ENCODE measurements at regions not wholly inside any gene's neighbourhood (a gene's known extent, or its start where the extent isn't known, plus 50 kb on each side); places are given as distances from the start of the nearest gene placed in this dataset.

DNA sequence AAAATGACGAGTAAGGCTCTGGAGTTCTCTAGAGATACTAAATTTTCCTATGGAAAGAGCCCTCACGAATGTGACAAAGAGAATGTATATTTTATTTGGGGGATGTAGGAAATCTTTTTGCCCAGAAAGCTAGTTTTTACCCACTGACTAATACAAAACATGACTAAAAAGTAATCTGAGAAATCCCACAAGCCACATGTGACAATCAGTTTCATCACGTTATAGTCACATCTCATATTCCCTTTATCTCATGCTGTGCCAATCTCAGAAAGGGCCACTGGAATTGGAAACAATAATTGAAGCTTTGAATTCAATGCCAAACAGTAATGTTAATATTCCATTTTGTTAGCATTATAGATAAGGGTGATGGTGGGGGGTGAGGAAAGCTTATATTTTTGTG lies 509.0 kb upstream of the GOLIM4 start:
- no peak for DNase-seq (ENCODE audit: low read depth in 1 of 2, low spot score in 1 of 2)

DNA sequence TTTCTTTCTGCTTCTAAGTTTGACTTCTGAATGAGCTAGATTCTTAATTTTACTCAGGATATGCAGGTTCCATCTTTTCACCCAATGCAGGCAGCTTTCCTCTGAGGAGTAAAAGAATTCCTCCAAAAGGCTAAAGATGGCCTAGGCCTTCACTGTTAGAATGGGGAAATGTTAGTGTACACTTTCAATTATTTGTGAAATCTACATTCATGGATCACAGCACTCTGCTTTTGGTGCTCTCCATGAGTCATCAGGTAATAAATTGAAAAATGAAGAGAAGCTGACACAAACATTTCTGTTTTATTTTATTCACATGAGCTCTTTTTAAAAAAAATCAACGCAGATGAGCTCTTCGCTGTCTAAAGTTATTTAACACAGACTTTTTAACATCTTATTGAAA lies 502.5 kb upstream of the GOLIM4 start:
- no peak for DNase-seq (ENCODE audit: low read depth in 1 of 2, low spot score in 1 of 2)

DNA sequence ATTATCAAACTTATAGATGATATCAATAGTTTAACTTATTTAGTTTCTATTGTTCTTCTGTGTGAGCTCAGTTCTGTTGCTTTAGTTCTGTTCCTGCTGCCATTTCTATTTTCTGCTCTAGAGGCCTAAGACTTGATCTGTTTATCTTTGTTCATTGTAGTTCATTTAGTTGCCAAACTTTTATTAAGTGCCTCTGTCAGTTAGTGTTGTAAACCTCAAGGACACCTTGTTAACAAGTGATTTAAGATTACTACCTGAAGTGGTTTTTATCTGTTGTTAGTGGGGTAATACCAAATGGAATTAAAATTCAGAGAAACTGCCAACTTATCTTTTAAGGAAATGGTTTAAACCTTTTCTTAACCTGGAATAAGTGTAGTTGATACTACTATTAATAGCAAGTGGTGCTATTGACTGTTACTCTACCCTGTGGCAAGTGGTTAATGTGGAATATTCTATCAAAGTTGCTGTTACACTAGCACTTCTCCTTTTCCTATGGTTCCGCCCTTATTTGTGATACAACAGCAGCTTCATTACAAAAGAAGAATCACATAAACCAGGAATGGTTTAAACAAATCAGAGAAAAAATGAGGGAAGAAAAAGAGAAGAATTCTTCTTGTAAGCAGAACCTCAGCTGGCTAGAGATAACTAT lies 500.6 kb upstream of the GOLIM4 start:
- DNase-seq (ENCODE audit: low read depth in 1 of 2, low spot score in 1 of 2) = no peak

DNA sequence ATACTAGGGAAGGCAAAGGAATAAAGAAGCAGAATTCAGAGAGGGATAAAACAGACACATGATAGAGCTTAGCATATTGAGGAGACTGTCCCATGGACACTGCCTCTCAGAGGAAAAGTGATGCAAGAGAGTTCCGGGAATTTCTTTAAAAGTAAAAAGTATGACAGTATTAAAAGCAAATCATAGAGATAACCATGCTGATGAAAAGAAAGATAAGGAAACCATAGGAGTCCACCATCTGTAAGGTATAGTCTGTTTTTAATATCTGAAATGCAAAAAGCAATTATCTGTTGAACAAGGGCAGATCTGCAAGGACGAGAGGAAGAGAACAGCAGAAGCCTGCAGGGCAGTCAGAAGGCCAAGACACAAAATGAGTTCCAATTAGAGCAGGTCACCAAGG lies 495.9 kb upstream of the GOLIM4 start:
- DNase-seq (ENCODE audit: low read depth in 1 of 2, low spot score in 1 of 2) = no peak

DNA sequence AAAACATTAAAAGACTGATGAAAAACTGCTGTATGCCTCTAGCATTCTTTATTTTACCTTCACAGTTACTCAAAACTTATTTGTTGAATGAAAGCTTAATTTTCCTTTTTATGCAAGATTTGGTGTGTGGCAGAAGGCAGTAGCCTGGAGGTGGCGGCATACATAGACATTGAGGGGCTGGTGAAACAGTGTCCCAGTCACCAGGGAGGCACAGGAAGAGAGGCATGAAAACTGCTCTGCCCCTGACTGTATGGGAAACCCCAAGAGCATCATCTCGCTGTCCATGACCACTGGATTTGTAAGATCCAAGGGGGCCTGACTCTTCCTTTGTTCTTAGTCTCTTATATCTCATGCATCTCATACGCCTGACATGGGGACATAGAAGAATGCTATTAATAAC lies 493.7 kb upstream of the GOLIM4 start:
- DNase-seq (ENCODE audit: low read depth in 1 of 2, low spot score in 1 of 2) = no peak

DNA sequence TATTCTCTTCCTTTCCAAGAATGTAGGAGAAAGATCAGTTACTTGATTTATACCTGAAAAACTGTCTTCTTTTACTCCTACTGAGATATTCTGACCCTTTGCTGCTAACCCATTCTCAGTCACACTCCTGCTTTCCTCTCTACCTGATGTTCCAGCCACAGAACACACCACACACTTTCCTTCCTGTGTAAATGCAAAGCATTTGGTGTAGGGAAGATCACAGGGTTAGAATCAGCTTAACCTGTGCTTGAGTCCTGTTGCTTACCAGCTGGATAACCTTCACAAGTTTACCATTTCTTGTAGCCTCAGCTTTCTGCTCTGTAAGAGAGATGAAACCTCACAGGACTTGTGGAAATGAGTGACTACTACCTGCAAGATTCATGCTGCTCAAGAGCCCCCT lies 489.8 kb upstream of the GOLIM4 start:
- no peak for DNase-seq (ENCODE audit: low read depth in 1 of 2, low spot score in 1 of 2)

DNA sequence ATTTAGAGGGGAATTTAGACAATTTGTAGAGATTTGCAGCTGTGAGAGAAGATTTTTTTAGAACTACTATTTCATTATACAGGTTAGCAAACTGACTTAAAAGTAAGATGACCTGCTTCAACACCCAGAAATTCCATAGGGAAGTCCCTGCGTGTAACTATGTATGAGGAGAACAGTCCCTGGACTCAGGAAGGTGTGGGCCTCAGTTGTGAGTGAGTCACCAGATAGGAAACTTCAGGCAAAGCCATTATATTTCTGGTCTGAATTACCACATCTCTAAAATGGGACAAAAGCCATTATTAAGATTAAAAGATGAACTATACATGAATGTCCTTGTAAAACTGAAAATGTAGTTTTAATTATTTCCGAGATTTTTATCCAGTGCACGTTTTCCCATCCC lies 488.3 kb upstream of the GOLIM4 start:
- no peak for DNase-seq (ENCODE audit: low read depth in 1 of 2, low spot score in 1 of 2)

DNA sequence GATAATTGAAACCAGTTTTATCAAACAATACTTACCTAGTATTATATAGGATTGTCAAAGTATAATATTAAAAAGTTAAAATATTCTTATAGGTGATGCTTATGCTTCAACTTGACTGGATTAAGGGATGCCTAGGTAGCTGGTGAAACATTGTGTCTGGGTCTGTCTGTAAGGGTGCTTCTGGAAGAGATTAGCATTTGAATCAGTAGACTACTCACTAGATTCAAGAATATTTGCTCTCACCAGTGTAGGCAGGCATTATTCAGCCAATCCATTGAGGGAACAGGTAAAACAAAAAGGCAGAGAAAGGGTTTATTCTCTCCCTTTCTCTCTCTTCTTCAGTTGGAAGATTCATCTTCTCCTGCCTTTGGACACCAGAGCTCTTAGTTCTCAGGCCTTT lies 486.8 kb upstream of the GOLIM4 start:
- DNase-seq (ENCODE audit: low read depth in 1 of 2, low spot score in 1 of 2) = no peak

DNA sequence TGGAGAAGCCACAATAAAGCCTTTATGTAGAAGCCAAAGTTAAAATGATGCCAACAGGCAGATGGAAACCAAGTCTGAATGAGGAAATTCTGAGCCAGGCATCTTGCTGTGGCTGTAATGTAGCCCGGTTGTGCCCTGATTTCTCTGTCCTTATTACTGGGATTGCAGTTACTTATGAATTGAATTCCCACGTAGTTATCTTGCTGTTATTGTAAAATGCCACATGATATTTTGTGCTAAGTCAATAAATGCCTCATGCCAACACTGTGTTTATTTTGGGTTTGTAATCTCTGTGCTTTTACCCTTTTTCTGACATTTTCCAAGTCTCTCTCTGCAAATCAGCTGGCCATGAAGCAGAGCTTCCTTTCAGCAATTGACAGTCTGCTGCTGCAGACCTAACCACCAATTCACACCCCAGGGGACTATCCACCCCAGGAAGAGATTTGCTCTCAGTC lies 486.1 kb upstream of the GOLIM4 start:
- no peak for DNase-seq (ENCODE audit: low read depth in 1 of 2, low spot score in 1 of 2)

DNA sequence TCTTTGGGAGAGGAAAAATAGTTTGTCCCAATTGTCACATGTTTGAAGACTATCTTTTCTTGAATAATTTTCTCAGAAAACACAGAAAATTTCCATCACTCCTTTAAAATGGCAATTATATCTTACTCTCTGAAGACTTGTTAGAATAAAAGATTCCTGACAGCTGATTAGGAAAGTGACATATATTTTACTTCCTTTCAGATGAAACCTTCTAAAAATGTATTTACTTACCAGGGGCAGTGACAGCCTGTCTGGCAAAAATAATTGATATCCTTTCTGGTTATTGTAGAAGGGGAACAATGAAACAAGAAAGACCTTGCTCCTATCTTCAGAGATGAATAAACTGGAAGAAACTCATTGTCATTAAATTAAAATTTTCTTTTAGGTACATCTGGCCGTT lies 483.3 kb upstream of the GOLIM4 start:
- no peak for DNase-seq (ENCODE audit: low read depth in 1 of 2, low spot score in 1 of 2)

DNA sequence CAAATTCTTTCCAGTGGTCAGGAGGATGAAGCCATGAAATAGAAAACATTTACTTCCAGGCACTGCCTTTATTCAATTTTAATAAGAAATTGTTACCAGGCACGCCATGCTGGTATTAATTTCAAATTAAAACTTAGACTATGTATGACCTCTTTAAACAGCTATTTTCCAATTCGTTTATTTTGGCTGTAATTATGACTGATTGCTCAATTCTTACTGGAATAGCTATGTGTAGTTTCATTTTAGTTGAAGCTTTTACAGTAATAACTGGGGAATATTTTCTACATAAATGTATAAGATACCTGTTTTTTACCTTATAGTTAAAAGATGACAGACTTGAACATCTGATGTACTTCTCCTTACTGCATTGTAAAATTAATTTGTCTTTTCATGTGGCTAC lies 480.0 kb upstream of the GOLIM4 start:
- no peak for DNase-seq (ENCODE audit: low read depth in 1 of 2, low spot score in 1 of 2)

DNA sequence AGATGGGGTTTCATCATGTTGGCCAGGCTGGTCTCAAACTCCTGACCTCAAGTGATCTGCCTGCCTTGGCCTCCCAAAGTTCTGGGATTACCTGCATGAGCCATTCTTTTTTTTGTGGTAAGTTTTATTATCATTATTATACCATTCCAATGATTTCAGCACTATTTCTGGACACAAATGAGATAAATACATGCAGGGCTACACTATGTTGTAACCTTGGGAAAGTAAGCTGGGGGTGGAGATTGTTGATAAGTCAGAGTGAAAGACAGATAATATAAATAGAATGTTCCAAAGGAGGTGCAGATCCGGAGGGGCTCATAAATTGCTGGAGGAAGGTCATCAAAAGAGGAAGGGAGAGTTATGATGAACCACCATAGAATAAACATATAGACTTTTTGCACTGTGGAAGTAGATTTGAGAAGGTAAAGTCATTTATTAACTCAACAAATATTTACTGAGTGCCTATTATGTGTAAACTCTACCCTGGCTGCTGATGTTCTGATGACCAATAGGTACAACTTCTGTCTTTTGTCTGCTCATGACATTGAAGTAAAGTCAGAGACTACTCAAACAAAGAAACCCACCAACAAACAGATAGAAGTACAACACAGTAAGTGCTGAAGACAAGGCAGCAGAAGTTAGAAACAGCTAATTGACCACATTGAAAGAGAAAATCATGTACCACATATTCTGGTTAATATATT lies 478.9 kb upstream of the GOLIM4 start:
- no peak for DNase-seq (ENCODE audit: low read depth in 1 of 2, low spot score in 1 of 2)

DNA sequence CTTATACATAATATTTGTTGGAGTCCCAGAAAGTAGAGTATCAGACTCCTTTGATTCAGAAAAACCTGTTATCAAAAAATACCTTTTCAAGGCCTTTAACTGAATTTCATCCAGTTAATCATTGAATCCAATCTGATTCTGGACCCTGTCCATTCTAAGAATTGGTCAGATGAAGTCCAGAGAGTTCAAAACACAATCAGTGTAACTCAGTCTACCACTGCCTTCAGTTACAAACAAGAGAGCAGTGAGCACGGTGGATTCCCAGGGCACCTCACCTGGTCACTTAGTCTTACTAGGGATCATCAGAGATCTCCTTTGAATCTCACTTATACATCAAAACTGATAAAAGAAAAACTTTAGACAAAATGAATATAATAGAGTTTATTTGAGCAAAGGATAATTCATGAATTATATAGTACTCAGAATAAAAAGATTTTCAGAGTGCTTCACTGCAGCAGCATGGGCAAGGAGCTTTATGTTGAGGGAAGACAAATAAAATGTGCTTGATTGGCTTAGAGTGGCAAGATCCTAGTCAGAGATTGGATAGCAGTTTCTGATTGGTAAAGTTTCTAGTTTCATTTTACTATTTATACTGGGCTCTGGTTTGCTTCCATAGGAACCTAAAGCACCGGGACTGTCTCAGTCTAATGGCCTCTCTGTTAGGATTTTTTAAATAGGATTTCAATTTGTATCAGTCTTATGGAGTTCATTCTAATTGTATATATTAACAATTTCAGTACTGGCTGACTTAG lies 474.9 kb upstream of the GOLIM4 start:
- DNase-seq (ENCODE audit: low read depth in 1 of 2, low spot score in 1 of 2) = no peak

DNA sequence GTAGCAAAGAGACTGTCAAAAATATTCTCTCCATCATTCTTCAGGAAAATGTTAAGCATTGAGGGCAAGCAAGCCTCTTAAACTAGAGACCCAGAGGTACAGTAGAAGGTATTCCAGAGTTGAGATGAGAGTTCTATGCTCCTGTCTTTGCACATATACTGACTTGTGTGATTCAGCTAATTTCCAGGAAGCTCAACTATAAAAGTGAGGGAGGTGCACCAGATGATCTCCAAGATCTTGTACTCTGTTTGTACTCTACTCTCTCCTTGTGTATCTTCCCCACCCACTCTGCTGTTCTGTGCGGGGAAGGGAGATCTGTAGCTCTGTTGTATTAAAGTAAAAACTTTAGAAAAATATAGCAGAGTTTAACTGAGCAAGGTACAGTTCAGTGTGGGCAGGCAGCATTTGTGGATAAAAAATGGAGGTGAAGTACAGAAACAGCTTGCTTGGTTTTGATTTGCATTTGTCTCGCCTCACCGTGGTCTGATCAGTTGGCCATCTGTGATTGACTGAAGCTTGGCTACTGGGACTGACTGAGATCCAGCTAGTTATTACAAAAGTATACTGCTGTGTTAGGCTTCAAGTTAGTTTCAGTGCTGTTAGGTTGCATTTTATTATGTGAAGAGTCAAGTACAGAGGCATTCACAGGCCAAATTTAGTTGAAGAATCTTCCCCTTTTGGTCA lies 463.1 kb upstream of the GOLIM4 start:
- DNase-seq (ENCODE audit: low read depth in 1 of 2, low spot score in 1 of 2) = no peak

DNA sequence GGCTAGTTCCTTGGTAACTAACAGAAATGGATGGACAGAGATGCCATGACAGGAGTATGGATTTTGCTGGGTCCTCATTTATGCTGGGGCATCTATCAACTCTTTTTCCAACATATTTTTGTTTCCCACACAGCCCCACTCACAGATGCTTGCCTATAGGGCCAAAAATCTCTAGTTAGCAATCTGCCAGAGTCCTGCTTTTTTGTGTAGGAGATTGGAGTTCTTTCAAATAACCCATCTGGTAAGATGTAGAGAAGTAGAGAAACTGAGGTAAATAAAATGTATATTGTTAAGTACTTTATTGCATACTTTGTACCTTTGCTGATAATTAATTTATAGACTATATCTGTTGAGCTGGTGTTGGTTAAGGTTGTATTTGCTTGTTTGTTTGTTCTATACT lies 456.5 kb upstream of the GOLIM4 start:
- DNase-seq (ENCODE audit: low read depth in 1 of 2, low spot score in 1 of 2) = no peak

DNA sequence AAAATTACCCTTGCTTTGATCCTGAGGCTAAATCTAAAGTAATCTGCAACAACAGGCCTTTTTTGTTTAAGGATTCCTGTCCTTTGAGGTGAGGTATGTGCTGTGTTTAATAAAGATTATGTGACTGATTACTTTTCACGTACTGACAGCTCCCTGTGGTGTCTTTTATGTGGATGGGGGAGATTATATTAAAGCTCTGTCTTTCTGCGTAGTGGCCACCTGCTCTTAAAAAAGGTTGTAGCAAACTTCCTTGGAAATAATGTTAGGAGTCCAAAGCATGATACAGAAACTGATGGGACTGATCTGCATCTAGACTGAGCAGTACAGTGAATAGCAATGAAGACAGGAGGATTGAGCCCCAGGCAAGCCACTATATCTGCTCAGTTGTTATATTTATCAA lies 453.0 kb upstream of the GOLIM4 start:
- no peak for DNase-seq (ENCODE audit: low read depth in 1 of 2, low spot score in 1 of 2)

DNA sequence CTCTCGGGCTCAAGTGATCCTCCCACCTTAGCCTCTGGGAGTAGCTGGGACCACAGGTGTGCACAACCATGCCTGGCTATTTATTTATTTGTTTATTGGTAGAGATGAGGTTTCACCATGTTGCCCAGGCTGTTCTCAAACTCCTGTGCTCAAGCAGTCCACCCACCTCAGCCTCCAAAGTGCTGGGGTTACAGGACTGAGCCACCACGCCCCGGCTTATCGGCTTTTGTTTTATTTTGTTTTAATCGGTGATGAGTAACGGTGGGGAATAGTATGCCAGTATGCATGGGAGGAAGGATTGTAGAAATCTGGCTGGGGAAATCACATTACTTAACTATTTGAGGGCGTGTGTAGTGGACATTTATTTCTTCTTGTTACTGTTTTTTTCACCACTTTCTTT lies 451.0 kb upstream of the GOLIM4 start:
- no peak for DNase-seq (ENCODE audit: low read depth in 1 of 2, low spot score in 1 of 2)

DNA sequence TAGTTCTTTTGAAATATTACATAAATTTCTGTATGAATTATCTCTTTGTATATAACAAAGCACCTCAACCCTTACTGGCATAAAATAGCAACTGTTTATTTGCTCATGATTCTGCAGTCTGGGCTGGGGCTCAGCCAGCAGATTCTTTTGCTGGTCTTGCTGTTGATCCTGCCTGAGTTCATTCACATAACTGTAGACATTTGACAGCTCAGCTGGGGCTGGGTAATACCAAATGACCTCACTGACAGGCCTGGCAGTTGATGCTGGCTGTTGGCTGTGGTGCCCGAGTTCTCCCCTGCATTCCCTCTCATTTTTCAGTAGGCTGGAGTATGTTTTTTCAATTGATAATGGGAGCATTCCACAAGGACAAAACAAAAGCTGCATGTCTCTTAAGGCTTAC lies 449.9 kb upstream of the GOLIM4 start:
- no peak for DNase-seq (ENCODE audit: low read depth in 1 of 2, low spot score in 1 of 2)

DNA sequence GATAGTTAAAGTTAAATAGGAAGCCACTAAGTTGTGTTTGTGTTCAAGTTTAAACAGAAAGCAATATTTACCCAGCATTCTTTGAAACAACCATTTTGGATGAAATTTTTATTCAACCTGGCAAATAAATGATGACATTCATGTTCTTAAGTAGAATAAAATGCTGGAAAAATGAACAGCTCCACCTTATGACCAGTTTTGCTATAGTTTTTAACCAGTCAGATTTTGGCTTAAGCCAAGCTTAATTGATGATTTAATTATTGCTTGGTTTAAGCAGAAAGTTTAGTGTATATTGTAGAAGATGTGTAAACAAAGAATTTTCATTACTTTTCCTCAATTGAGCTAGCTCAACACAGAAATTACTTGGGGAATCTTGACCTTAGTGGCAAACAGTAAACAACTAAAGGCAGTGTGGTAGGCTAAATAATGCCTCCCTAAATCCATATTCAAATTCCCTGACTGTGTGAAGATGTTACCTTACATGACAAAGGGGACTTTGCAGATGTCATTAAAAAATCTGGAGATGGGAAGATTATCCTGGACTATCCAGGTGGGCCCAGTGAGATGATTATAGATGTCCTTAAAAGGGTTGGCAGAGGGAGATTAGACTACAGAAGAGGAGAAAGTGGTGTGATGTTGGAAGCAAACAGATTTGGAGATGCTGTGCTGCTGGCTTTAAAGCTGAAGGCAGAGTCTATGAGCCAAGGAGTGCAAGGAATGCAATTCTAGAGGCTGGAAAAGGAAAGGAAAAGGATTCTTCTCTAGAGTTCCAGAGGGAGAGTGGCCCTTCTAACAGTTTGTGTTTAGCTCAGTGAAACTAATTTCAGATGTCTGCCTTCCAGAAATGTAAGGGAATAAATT lies 448.6 kb upstream of the GOLIM4 start:
- no peak for DNase-seq (ENCODE audit: low read depth in 1 of 2, low spot score in 1 of 2)

DNA sequence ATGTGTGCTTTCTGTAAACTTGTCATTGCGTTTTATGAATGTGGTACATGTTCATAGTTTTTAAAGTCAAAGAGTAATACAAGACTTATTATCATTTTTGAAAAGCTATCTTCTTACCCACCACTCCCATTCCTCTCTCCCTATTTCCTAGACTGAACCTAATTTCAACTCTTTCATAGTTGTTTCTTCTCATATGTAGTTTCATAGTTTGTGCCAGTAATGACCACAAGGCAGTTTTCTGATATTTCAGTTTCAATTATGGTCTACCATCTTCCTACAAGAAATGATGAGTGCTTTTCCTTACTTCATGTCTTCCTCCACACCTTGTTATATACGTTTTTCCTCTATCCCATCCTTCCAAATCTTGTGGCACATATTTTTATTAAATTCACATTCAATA lies 445.0 kb upstream of the GOLIM4 start:
- DNase-seq (ENCODE audit: low read depth in 1 of 2, low spot score in 1 of 2) = no peak

DNA sequence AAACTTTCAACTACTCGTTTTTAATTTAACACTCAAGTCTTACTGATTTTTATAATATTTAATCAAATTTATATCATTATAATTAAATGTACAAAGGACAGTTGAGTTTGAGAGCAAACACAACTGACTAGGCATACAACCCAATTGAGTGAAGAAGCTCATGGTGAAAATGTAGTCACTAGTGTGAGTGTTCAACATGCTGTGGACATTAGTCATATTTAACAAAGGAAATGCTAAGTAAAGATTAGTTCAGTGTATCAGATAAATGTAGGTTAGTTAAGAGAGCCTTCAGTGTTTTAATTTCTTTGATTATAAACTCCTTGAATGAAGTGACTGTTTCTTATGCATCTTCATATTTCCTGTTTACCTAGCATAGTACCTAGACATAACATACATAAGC lies 444.2 kb upstream of the GOLIM4 start:
- no peak for DNase-seq (ENCODE audit: low read depth in 1 of 2, low spot score in 1 of 2)
